Keratinocyte (primary cell): ENCODE measurements at regions not wholly inside any gene's neighbourhood (a gene's known extent, or its start where the extent isn't known, plus 50 kb on each side); places are given as distances from the start of the nearest gene placed in this dataset.

ENCODE experiments used
- EZH2 ChIP-seq: IDR thresholded peaks from one replicate; pipeline ENCODE4 v1.6.1; 2012; ENCODE audit warnings: inconsistent platforms, mild to moderate bottlenecking, low read length, moderate library complexity
- TF ChIP-seq, protein P1 (sequence below), 3 experiments: IDR thresholded peaks in 1 of 3; conservative IDR thresholded peaks in 1 of 3; optimal IDR thresholded peaks in 1 of 3; 2 replicates in 2 of 3; 3 replicates in 1 of 3; pipeline versions ENCODE3 to v1.5.1; 2011; ENCODE audit warnings: low read length in 3 of 3, mild to moderate bottlenecking in 3 of 3, moderate library complexity in 2 of 3, control low read depth in 1 of 3, inconsistent platforms in 1 of 3; ENCODE audit not compliant: insufficient read depth in 2 of 3; ENCODE audit errors: extremely low read depth in 1 of 3

DNA sequence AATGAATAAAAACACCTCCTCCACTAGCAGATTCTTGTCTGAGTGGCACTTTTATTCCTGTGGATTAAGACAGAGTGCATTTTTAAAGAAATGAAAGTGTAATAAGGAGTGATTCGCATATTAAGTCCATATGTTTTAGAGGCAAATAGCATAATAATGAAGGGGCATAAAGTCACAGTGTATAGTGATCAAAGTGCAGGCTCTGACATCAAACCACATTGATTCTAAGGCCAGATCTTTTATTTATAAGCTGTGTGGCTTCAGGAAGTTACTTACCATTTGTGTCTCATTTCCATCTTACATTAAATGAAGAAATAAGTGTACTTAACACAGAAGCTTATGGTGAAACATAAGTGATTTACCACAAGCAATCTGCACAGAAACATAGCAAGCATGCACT lies 332.8 kb downstream of the GASK1B start:
- TF ChIP-seq, protein P1, sequence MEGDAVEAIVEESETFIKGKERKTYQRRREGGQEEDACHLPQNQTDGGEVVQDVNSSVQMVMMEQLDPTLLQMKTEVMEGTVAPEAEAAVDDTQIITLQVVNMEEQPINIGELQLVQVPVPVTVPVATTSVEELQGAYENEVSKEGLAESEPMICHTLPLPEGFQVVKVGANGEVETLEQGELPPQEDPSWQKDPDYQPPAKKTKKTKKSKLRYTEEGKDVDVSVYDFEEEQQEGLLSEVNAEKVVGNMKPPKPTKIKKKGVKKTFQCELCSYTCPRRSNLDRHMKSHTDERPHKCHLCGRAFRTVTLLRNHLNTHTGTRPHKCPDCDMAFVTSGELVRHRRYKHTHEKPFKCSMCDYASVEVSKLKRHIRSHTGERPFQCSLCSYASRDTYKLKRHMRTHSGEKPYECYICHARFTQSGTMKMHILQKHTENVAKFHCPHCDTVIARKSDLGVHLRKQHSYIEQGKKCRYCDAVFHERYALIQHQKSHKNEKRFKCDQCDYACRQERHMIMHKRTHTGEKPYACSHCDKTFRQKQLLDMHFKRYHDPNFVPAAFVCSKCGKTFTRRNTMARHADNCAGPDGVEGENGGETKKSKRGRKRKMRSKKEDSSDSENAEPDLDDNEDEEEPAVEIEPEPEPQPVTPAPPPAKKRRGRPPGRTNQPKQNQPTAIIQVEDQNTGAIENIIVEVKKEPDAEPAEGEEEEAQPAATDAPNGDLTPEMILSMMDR (optimal IDR thresholded peaks at IDR 0.05 in 1 of 3, IDR thresholded peaks at IDR 0.05 in 1 of 3, conservative IDR thresholded peaks at IDR 0.05 in 1 of 3; ENCODE audit: extremely low read depth in 1 of 3, insufficient read depth in 2 of 3, low read length in 3 of 3) = no peak
- no peak for TF ChIP-seq EZH2
